ENCODE measurements at regions not wholly inside any gene's neighbourhood (a gene's known extent, or its start where the extent isn't known, plus 50 kb on each side); places are given as distances from the start of the nearest gene placed in this dataset.

GRCh38 chr13:111409413-111409812, 89.0 kb downstream of the TEX29 start:
- no peak overlapping the region for H2AFZ ChIP-seq (ENCODE audit: low read length)
- H3K4me1 ChIP-seq (ENCODE audit: control insufficient read depth, extremely low read depth, insufficient read depth, low read length), result no peaks in the 10 kb centered on the region
- H3K4me3 ChIP-seq (replicated peaks in 1 of 4; ENCODE audit: control extremely low read depth in 1 of 4, insufficient read depth in 1 of 4, low read depth in 3 of 4, low read length in 4 of 4), result no peak overlapping the region
- no peaks in the 10 kb centered on the region for H4K20me1 ChIP-seq (ENCODE audit: control insufficient read depth, extremely low read depth, insufficient read depth, low read length)
- no peaks in the 10 kb centered on the region for H3K27me3 ChIP-seq (ENCODE audit: control insufficient read depth, insufficient read depth, low read length)
- no peak overlapping the region for H3K4me2 ChIP-seq (ENCODE audit: extremely low read depth, insufficient read depth, low read length)
- DNase-seq (ENCODE audit: low read depth in 2 of 2), result no peak
- H3K9me3 ChIP-seq (ENCODE audit: control insufficient read depth, insufficient read depth, low read depth, low read length), result no peaks in the 10 kb centered on the region
- no peaks in the 10 kb centered on the region for H3K36me3 ChIP-seq (ENCODE audit: control insufficient read depth, insufficient read depth, low read length)
- H3K27ac ChIP-seq (ENCODE audit: insufficient read depth, low read length), result no peak overlapping the region
- no peak overlapping the region for H3K9ac ChIP-seq (ENCODE audit: insufficient read depth, low read length)
- H3K79me2 ChIP-seq (ENCODE audit: control insufficient read depth, insufficient read depth, low read length), result no peaks in the 10 kb centered on the region
- no peak for TF ChIP-seq EZH2 (IDR thresholded peaks at IDR 0.05; ENCODE audit: low read length, missing control alignments)
- TF ChIP-seq CTCF (conservative IDR thresholded peaks at IDR 0.05 in 1 of 2, IDR thresholded peaks at IDR 0.05 in 1 of 2; ENCODE audit: low read depth in 1 of 2, low read length in 2 of 2), result no peak

- Histone ChIP-seq H3K9me3 (ENCODE audit: control insufficient read depth, insufficient read depth, low read depth, low read length) (no peaks in the 10 kb centered on the region), H3K27me3 (ENCODE audit: control insufficient read depth, insufficient read depth, low read length) (no peaks in the 10 kb centered on the region), H4K20me1 (ENCODE audit: control insufficient read depth, extremely low read depth, insufficient read depth, low read length) (no peaks in the 10 kb centered on the region), H3K36me3 (ENCODE audit: control insufficient read depth, insufficient read depth, low read length) (no peaks in the 10 kb centered on the region), H3K79me2 (ENCODE audit: control insufficient read depth, insufficient read depth, low read length) (no peaks in the 10 kb centered on the region), H2AFZ (ENCODE audit: low read length) (no peak overlapping the region), H3K27ac (ENCODE audit: insufficient read depth, low read length) (no peak overlapping the region), H3K4me3 (replicated peaks in 1 of 4; ENCODE audit: control extremely low read depth in 1 of 4, insufficient read depth in 1 of 4, low read depth in 3 of 4, low read length in 4 of 4) (no peak overlapping the region), H3K4me1 (ENCODE audit: control insufficient read depth, extremely low read depth, insufficient read depth, low read length) (no peaks in the 10 kb centered on the region), H3K4me2 (ENCODE audit: extremely low read depth, insufficient read depth, low read length) (no peak overlapping the region), H3K9ac (ENCODE audit: insufficient read depth, low read length) (no peak overlapping the region)
- DNase-seq (ENCODE audit: low read depth in 2 of 2), result no peak
- TF ChIP-seq CTCF (conservative IDR thresholded peaks at IDR 0.05 in 1 of 2, IDR thresholded peaks at IDR 0.05 in 1 of 2; ENCODE audit: low read depth in 1 of 2, low read length in 2 of 2) (no peak), EZH2 (IDR thresholded peaks at IDR 0.05; ENCODE audit: low read length, missing control alignments) (no peak)
Measured at GRCh38 chr13:111410232-111411021, 90.0 kb downstream of the TEX29 start.

GRCh38 chr13:111411151-111411858, 90.9 kb downstream of the TEX29 start:
- Histone ChIP-seq H3K27ac (ENCODE audit: insufficient read depth, low read length) (no peak overlapping the region), H3K4me3 (replicated peaks in 1 of 4; ENCODE audit: control extremely low read depth in 1 of 4, insufficient read depth in 1 of 4, low read depth in 3 of 4, low read length in 4 of 4) (no peak overlapping the region), H3K79me2 (ENCODE audit: control insufficient read depth, insufficient read depth, low read length) (no peaks in the 10 kb centered on the region), H3K4me1 (ENCODE audit: control insufficient read depth, extremely low read depth, insufficient read depth, low read length) (no peaks in the 10 kb centered on the region), H2AFZ (ENCODE audit: low read length) (no peak overlapping the region), H3K27me3 (ENCODE audit: control insufficient read depth, insufficient read depth, low read length) (no peaks in the 10 kb centered on the region), H3K4me2 (ENCODE audit: extremely low read depth, insufficient read depth, low read length) (no peak overlapping the region), H3K9me3 (ENCODE audit: control insufficient read depth, insufficient read depth, low read depth, low read length) (no peaks in the 10 kb centered on the region), H3K9ac (ENCODE audit: insufficient read depth, low read length) (no peak overlapping the region), H4K20me1 (ENCODE audit: control insufficient read depth, extremely low read depth, insufficient read depth, low read length) (no peaks in the 10 kb centered on the region), H3K36me3 (ENCODE audit: control insufficient read depth, insufficient read depth, low read length) (no peaks in the 10 kb centered on the region)
- TF ChIP-seq CTCF (conservative IDR thresholded peaks at IDR 0.05 in 1 of 2, IDR thresholded peaks at IDR 0.05 in 1 of 2; ENCODE audit: low read depth in 1 of 2, low read length in 2 of 2) (no peak), EZH2 (IDR thresholded peaks at IDR 0.05; ENCODE audit: low read length, missing control alignments) (no peak)
- no peak for DNase-seq (ENCODE audit: low read depth in 2 of 2)
